HCT116 (cell line): ENCODE measurements at regions not wholly inside any gene's neighbourhood (a gene's known extent, or its start where the extent isn't known, plus 50 kb on each side); places are given as distances from the start of the nearest gene placed in this dataset.

Experiments
- ATAC-seq: fragments of 200-7000 bp; cut with Tn5 transposase; 2 replicates; pipeline ENCODE4 v1.9.1; 2020; ENCODE audit warnings: mild to moderate bottlenecking, moderate library complexity
- BruUV-seq: library from RNA; stranded (reverse); fragments of 400-500 nt; replicated peaks from 2 replicates; lab custom pipeline; 2021; lab: Mats Ljungman, UMichigan
- CTCF ChIA-PET: fragments of 300-600 bp; sonication (Branson Sonifier 250); formaldehyde crosslinking; loops from one replicate; lab custom pipeline; 2021; ENCODE audit warnings: antibody characterized with exemption; lab: Charles Lee
- POLR2A ChIA-PET: fragments of 300-600, 350-600 bp; sonication (Branson Sonifier 250); formaldehyde crosslinking; loops from one replicate; lab custom pipeline; 2021; ENCODE audit warnings: antibody characterized with exemption; lab: Charles Lee
- RAD21 ChIA-PET, 2 experiments: fragments of 300-600 bp; sonication (Branson Sonifier 250); formaldehyde crosslinking; loops; one replicate each; lab custom pipeline; 2023; ENCODE audit warnings: low total read pairs in 2 of 2; ENCODE audit not compliant: uncharacterized antibody in 2 of 2, unreplicated experiment in 2 of 2, low non-redundant PET in 1 of 2; lab: Charles Lee
- DNase-seq: peaks from one replicate; pipeline ENCODE4 v3.0.0-alpha.2; 2010; ENCODE audit warnings: low read depth, low spot score
- H2AFZ ChIP-seq: fragments of 200-600 bp; shearing (Covaris generic), sonication (generic); 2 replicates; pipeline ENCODE4 v1.6.1; 2017; ENCODE audit warnings: low read depth, mixed run types, mixed read lengths, antibody characterized with exemption, low read length; ENCODE audit not compliant: poor library complexity, severe bottlenecking
- H3K27ac ChIP-seq: 2 replicates; pipeline ENCODE4 v1.5.1; 2012; ENCODE audit warnings: low read depth, low read length
- H3K27me3 ChIP-seq: fragments of 200-600 bp; sonication (generic); 2 replicates; pipeline ENCODE4 v1.6.1; 2016; ENCODE audit warnings: mixed run types, low read length, mixed read lengths; ENCODE audit not compliant: insufficient read depth
- H3K36me3 ChIP-seq, 2 experiments: fragments of 200-500 bp in 1 of 2; fragments of 200-600 bp in 1 of 2; sonication (Bioruptor generic) in 1 of 2; sonication (generic) in 1 of 2; 2 replicates each; pipeline versions ENCODE4 v1.5.1 to v1.6.1; 2014 to 2016; ENCODE audit warnings: low read length in 2 of 2, inconsistent platforms in 1 of 2, mixed read lengths in 1 of 2, mixed run types in 1 of 2; ENCODE audit not compliant: insufficient read depth in 2 of 2, control insufficient read depth in 1 of 2
- H3K4me1 ChIP-seq, 2 experiments: fragments of 200-600 bp in 1 of 2; sonication (generic) in 1 of 2; 2 replicates each; pipeline versions ENCODE4 v1.5.1 to v1.6.1; 2012 to 2017; ENCODE audit warnings: low read length in 2 of 2, inconsistent platforms in 1 of 2, mild to moderate bottlenecking in 1 of 2, mixed read lengths in 1 of 2, mixed run types in 1 of 2, moderate library complexity in 1 of 2; ENCODE audit not compliant: insufficient read depth in 2 of 2, control insufficient read depth in 1 of 2
- H3K4me2 ChIP-seq: fragments of 200-600 bp; sonication (generic); 2 replicates; pipeline ENCODE4 v1.6.1; 2017; ENCODE audit warnings: mixed run types, low read length, mixed read lengths
- H3K4me3 ChIP-seq, 2 experiments: fragments of 200-600 bp in 1 of 2; sonication (generic) in 1 of 2; replicated peaks in 1 of 2; 2 replicates each; pipeline ENCODE4 v1.5.1; 2011 to 2016; ENCODE audit warnings: low read length in 2 of 2, control low read depth in 1 of 2, low read depth in 1 of 2, mild to moderate bottlenecking in 1 of 2, mixed read lengths in 1 of 2, mixed run types in 1 of 2
- H3K79me2 ChIP-seq: fragments of 200-600 bp; sonication (generic); 2 replicates; pipeline ENCODE4 v1.6.1; 2017; ENCODE audit warnings: mild to moderate bottlenecking, mixed run types, low read length, moderate library complexity, mixed read lengths; ENCODE audit not compliant: insufficient read depth
- H3K9ac ChIP-seq: fragments of 200-600 bp; sonication (generic); 2 replicates; pipeline ENCODE4 v1.6.1; 2016; ENCODE audit warnings: low read length, mixed read lengths
- H3K9me2 ChIP-seq: fragments of 200-600 bp; sonication (generic), shearing (Covaris generic); 2 replicates; pipeline ENCODE4 v1.6.1; 2017; ENCODE audit warnings: mixed run types, mild to moderate bottlenecking, moderate library complexity; ENCODE audit not compliant: insufficient read depth
- H3K9me3 ChIP-seq, 2 experiments: fragments of 200-500 bp in 1 of 2; fragments of 200-600 bp in 1 of 2; sonication (Bioruptor generic) in 1 of 2; sonication (generic) in 1 of 2; 2 replicates each; pipeline ENCODE4 v1.6.1; 2014 to 2017; ENCODE audit warnings: low read length in 2 of 2, mixed read lengths in 2 of 2, inconsistent platforms in 1 of 2, low read depth in 1 of 2, mild to moderate bottlenecking in 1 of 2, mixed run types in 1 of 2, moderate library complexity in 1 of 2; ENCODE audit not compliant: control insufficient read depth in 1 of 2, insufficient read depth in 1 of 2
- H4K20me1 ChIP-seq: fragments of 200-600 bp; sonication (generic), shearing (Covaris generic); 2 replicates; pipeline ENCODE4 v1.6.1; 2017; ENCODE audit warnings: mixed run types, mild to moderate bottlenecking, moderate library complexity; ENCODE audit not compliant: insufficient read depth
- ELF1 ChIP-seq: IDR thresholded peaks from 2 replicates; pipeline ENCODE4 v1.6.1; 2012; ENCODE audit warnings: low read depth, borderline replicate concordance
- SIN3A ChIP-seq: IDR thresholded peaks from 2 replicates; pipeline ENCODE4 v1.6.1; 2012; ENCODE audit warnings: low read depth
- intact Hi-C: fragments of 100-400 bp; cut with micrococcal nuclease; formaldehyde crosslinking; loops from 2 replicates; pipeline ENCODE4 v1.10.0; 2022

DNA sequence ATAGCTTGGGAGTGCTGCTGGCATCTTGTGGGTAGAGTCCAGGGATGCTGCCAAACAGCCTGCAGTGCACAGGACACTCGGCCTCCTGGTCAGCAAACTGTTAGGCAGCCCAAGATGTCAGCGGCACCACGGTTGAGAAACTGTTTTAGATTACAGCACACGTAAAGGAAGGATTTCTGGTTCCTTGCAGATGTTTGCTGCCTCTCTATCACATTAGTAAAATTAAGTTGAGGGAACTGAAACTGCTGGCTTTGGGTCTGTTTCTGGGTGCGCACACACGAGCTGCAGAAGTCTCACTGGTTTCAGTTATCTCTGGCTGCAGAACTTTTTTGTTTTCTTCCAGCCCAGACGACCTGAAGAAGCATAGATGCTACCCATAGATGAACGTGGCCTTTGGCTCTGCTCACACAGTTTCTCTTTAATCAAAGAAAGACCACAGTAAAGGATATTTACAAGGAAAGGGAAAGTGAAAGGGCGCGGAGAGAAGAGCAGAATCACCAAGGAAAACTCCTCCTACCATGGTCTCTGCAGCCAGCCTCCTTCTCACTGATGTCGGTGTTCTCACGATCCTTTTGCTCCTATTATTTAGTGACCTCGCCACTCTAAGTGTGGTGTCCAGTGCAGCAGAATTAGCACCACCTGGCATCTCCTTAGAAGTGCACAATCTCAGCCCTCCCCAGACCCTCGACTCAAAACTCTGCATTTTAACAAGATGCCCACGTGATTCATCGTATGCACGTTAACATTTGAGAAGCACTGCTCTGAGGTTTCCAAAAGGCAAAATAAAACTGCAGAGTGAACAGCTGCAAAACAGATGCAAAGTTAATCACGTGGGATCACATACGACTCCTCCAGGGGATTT lies 50.6 kb upstream of the AKAP13 start:
- H3K9ac ChIP-seq: no peak overlapping the region
- no peaks in the 10 kb centered on the region for H3K27me3 ChIP-seq
- intact Hi-C loops: loop anchor here (2.0 to 5.0 kb wide), 2 partner anchors 85 to 163 kb away; no protein-coding TSS in a partner anchor
- H3K9me3 ChIP-seq: no peaks in the 10 kb centered on the region
- H3K4me3 ChIP-seq: no peak overlapping the region
- no peak for TF ChIP-seq ELF1
- TF ChIP-seq SIN3A: no peak
- POLR2A ChIA-PET: no interaction called here
- H4K20me1 ChIP-seq: no peaks in the 10 kb centered on the region
- peaks cover 13 to 19% of the 10 kb centered on the region in 2 experiments; a peak in 3 of 4 replicates for H3K4me1 ChIP-seq
- CTCF ChIA-PET: interaction anchor here (0.8 to 2.7 kb wide), 4 partner anchors 12 to 175 kb away, joined by 3 to 27 read pairs (median 6); no protein-coding TSS in a partner anchor
- H3K27ac ChIP-seq: no peak overlapping the region
- H3K4me2 ChIP-seq: no peak overlapping the region
- H2AFZ ChIP-seq: no peak overlapping the region
- no peaks in the 10 kb centered on the region for H3K36me3 ChIP-seq
- RAD21 ChIA-PET: interaction anchor here in 1 of 2 experiments (1.1 kb wide), 1 partner anchor 11 kb away, joined by 3 read pairs; no protein-coding TSS in a partner anchor
- DNase-seq (no peak), ATAC-seq (no peak)
- H3K9me2 ChIP-seq: no peaks in the 10 kb centered on the region
- H3K79me2 ChIP-seq: no peaks in the 10 kb centered on the region
- no TSS peak for BruUV-seq
